Ishikawa (cell line): ENCODE measurements at regions not wholly inside any gene's neighbourhood (a gene's known extent, or its start where the extent isn't known, plus 50 kb on each side); places are given as distances from the start of the nearest gene placed in this dataset.

Experiments
- CEBPB ChIP-seq: IDR thresholded peaks from 2 replicates; pipeline ENCODE4 v1.6.1; 2012
- EP300 ChIP-seq: IDR thresholded peaks from 2 replicates; pipeline ENCODE4 v1.6.1; 2012; ENCODE audit warnings: borderline replicate concordance
- FOXM1 ChIP-seq: IDR thresholded peaks from 2 replicates; pipeline ENCODE4 v1.6.1; 2012; ENCODE audit warnings: low read depth, borderline replicate concordance
- NFIC ChIP-seq: IDR thresholded peaks from 2 replicates; pipeline ENCODE4 v1.6.1; 2012
- RAD21 ChIP-seq: IDR thresholded peaks from 2 replicates; pipeline ENCODE4 v1.6.1; 2012; ENCODE audit warnings: low read depth
- REST ChIP-seq: IDR thresholded peaks from 2 replicates; pipeline ENCODE4 v1.6.1; 2012; ENCODE audit warnings: low read depth, mild to moderate bottlenecking
- TEAD4 ChIP-seq: IDR thresholded peaks from 2 replicates; pipeline ENCODE4 v1.6.1; 2012
- YY1 ChIP-seq: IDR thresholded peaks from 2 replicates; pipeline ENCODE4 v1.6.1; 2012; ENCODE audit warnings: low read depth
- ZBTB7A ChIP-seq: IDR thresholded peaks from 2 replicates; pipeline ENCODE4 v1.6.1; 2012; ENCODE audit warnings: low read depth
- TF ChIP-seq, protein P1 (sequence below): IDR thresholded peaks from 2 replicates; pipeline ENCODE4 v1.6.1; 2012

DNA sequence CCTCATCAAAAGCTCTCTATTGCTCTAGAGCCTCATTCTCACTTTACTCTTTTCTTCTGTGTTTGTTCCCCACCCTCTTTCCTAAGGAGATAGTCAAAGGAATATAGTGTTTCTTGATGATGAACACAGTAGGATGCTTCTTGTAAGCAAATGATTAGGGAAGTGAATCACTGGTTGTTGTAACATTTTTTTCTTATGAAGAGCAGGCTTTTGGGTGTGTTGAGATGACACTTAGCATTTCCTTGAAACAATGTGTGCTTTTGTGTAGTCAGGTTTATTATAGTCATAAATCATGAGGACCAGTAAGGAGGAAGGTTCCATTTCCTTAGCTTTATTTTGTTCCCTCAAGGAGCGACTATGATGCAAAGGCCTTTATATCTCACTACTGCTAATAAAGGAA, 1991.3 kb upstream of the C9orf72 start:
- TF ChIP-seq EP300 = no peak
- no peak for TF ChIP-seq TEAD4
- TF ChIP-seq CEBPB = no peak
- no peak for TF ChIP-seq YY1
- no peak for TF ChIP-seq NFIC
- no peak for TF ChIP-seq REST
- TF ChIP-seq ZBTB7A = no peak
- no peak for TF ChIP-seq FOXM1
- TF ChIP-seq, protein P1, sequence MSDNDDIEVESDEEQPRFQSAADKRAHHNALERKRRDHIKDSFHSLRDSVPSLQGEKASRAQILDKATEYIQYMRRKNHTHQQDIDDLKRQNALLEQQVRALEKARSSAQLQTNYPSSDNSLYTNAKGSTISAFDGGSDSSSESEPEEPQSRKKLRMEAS = no peak
- TF ChIP-seq RAD21 = no peak
